MM.1S (cell line): ENCODE measurements at regions not wholly inside any gene's neighbourhood (a gene's known extent, or its start where the extent isn't known, plus 50 kb on each side); places are given as distances from the start of the nearest gene placed in this dataset.

Experiments used
- EZH2 ChIP-seq: fragments of 300-600 bp; sonication (generic); optimal IDR thresholded peaks from 2 replicates; pipeline ENCODE3; 2017; ENCODE audit warnings: low read depth, mild to moderate bottlenecking, antibody characterized with exemption, low read length, mixed read lengths
- EZH2phosphoT487 ChIP-seq: fragments of 300-600 bp; sonication (generic); IDR thresholded peaks from 2 replicates; pipeline ENCODE4 v1.6.1; 2018; ENCODE audit warnings: antibody characterized with exemption, low read length
- TF ChIP-seq, protein P1 (sequence below): fragments of 300-600 bp; sonication (generic); IDR thresholded peaks from 2 replicates; pipeline ENCODE4 v1.5.1; 2016; ENCODE audit warnings: antibody characterized with exemption, low read length, mixed read lengths

DNA sequence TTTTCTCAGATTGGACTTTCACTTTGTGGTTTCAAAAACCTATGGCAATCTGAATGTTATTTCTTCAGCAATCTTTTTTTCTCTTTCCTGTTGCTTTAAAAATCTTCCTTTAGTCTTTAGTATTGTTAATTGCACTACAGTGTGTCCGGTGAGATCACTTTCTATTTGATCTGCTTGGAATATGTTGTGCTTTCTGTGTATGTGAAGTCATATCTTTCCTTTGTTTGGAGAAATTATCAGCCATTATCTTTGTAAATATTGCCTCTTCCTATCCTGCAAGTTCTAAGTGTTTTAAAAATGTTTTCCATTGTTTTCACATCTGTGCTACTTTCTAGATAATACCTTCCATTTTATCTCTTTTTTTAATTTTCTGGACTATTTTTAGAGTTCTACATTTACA lies 171.4 kb upstream of the PRSS16 start:
- TF ChIP-seq, protein P1, sequence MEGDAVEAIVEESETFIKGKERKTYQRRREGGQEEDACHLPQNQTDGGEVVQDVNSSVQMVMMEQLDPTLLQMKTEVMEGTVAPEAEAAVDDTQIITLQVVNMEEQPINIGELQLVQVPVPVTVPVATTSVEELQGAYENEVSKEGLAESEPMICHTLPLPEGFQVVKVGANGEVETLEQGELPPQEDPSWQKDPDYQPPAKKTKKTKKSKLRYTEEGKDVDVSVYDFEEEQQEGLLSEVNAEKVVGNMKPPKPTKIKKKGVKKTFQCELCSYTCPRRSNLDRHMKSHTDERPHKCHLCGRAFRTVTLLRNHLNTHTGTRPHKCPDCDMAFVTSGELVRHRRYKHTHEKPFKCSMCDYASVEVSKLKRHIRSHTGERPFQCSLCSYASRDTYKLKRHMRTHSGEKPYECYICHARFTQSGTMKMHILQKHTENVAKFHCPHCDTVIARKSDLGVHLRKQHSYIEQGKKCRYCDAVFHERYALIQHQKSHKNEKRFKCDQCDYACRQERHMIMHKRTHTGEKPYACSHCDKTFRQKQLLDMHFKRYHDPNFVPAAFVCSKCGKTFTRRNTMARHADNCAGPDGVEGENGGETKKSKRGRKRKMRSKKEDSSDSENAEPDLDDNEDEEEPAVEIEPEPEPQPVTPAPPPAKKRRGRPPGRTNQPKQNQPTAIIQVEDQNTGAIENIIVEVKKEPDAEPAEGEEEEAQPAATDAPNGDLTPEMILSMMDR = no peak
- TF ChIP-seq EZH2 (no peak), EZH2phosphoT487 (no peak)
